ENCODE measurements at regions not wholly inside any gene's neighbourhood (a gene's known extent, or its start where the extent isn't known, plus 50 kb on each side); places are given as distances from the start of the nearest gene placed in this dataset.

GRCh38 chr5:2010940-2011339, 128.2 kb upstream of the IRX4 start:
- no peak for DNase-seq (ENCODE audit: low read depth in 4 of 4, low spot score in 3 of 4)

DNA sequence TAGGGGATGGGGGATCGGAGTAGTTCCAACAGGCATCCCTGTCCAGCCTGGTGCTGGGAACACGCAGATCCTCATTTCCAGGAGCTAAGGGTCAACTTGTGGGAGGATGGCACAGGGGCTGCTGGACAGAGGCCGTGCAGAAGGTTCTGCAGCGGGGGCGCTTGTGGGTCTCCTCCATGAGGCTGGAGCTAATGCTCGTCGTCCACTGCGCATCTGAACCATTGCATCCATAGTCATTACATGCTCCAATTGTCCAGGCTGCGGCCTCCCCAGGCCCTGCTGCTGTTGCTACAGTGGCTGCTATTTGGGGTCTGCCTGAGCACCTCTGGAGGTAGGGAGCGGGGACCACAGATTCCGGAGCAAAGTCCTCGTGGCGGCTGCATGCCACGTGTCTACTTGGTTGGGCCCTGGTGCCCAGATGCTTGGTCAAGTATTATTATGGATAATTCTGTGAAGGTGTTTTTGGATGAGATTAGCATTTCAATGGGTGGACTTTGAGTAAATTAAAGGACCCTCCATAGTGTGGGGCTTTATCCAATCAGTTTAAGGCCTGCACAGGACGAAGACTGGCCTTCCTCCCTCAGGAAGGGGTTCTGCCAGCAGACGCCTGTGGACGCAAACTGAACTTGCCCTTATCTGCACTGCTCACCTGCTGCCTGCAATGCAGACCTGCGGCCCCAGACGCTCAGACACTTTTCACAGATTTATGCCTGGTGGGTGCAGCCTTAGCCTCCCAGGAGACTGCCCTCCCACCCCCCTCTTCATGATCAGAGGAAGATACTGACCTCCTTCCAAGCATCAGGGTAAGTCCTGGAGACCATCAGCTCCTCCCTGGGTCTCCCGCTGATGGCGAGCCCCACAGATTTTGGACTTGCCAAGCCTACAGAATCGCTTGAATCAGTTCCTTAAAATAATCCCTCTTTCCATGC, 127.5 kb upstream of the IRX4 start:
- DNase-seq (ENCODE audit: low read depth in 4 of 4, low spot score in 3 of 4), result no peak

- DNase-seq (ENCODE audit: low read depth in 4 of 4, low spot score in 3 of 4), result no peak
These were observed 126.3 kb upstream of the IRX4 start for GRCh38 chr5:2008851-2009629.

DNA sequence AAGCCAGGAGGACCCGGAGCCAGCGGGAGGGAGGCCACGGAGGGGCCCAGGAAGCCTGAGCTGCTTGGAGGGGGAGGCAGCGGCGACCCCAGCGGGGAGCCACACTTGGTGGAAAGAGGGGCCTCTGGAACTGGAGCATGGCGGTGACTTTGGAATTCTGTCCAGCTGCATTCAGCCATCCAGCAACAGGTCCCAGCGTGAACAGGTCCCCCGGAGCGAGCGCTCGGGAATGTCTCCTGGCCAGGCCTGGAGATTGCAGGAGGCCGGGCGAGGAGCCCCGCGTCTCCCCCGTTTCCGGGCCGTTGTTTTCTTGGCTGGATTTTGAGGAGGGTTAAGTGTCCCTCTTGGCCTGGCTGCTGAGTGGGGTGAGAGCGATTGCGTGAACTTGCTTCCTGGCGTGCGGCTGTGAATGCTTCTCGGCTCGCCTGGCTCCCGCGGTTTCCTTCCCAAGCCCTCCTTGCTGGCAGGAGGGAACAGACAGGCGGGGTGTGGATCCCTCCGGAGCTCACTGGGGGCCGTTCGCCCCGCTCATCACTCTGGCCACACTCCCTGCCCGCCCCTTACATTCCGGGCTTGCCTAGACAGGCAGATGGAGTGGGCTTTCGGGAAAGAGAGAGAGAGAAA, 125.3 kb upstream of the IRX4 start:
- no peak for DNase-seq (ENCODE audit: low read depth in 4 of 4, low spot score in 3 of 4)

GRCh38 chr5:2007496-2007877, 124.8 kb upstream of the IRX4 start:
- DNase-seq (ENCODE audit: low read depth in 4 of 4, low spot score in 3 of 4), result no peak

DNA sequence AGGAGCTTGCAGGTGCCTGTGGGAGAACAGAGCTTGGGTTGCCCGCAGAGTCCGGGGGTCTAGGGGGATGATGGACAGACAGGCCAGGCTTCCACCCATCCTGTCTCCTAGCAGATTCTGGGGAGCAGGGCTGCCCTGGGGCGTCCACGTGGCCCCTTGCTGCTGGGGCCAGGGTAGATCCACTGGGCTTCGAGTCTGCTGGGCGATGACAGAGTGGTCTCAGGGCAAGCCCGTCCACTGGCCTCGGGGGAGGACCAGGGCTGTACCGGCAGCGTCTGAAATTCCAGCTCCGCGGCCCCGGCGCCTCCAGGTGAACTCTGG, 124.2 kb upstream of the IRX4 start:
- DNase-seq (ENCODE audit: low read depth in 4 of 4, low spot score in 3 of 4), result no peak

DNA sequence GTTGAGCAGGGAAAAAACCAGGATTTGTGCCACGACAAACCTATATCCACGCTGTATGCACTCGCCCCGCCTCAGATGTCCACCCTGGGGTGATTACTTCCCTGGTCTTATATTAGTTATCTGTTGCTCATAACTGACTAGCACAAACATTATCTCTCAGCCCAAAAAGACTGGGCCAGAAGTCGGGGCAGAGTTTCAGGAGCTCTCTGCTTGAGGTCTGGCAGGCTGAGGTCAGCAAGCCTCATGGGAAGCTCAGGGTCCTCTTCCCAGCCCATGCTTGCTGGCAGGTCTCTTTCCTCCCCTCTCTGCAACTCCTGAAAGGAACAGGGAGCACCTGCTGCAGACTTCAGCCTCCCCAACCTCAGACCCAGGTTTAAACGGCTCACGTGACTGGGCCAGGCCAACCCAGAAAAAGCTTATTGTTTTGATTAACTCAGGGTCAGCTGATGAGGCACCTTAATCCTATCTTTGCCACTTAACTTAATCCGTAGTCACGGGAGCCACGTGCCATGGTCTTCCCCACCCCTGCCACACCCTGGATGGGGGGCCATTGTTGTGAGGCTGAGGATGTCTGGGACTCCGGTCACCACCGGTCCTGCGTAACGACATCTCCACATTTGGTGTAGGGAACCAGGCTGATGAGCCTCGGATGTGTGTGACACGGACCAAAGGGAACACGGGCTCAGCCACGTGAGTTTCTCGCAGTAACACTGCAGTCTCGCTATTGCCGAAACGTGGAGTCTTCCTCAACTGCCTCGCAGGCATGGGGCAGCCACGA, 123.7 kb upstream of the IRX4 start:
- no peak for DNase-seq (ENCODE audit: low read depth in 4 of 4, low spot score in 3 of 4)

DNA sequence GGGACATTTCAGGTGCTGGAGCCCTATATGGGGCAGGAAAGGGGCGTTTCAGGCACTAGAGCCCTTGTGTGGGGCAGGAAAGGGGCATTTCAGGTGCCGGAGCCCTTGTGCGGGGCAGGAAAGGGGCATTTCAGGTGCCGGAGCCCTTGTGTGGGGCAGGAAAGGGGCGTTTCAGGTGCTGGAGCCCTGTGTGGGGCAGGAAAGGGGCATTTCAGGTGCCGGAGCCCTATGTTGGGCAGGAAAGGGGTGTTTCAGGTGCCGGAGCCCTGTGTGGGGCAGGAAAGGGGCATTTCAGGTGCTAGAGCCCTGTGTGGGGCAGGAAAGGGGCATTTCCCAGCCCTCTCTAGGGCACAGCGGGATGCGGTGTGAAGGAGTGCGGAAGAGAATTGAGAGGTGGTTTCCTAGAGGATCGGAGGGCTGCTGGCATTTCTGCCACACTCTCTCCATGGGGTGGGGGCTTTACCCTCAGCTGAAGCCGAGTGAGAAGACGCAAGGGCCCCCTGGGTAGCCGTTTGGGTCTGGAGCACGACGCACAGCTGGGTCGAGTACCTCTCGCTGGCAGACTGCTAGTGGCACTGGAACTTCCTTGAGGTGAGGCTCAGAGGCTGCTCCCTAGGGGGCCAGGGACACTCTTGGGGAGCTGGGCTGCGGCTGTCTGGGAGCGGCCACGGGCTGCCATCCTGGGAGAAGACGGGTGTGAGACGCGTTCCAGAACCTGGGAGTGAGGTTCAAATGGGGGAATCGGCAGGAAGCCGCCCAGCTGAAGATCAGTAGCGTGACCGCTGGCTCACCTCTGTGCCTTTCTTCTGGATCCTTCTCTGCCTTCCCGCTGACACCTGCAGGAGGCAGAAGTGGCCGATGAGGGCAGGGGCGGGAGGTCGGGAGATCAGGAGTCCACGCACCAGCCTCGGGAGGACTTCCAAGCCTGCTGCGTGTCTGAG, 122.6 kb upstream of the IRX4 start:
- DNase-seq (ENCODE audit: low read depth in 4 of 4, low spot score in 3 of 4), result no peak

- no peak for DNase-seq (ENCODE audit: low read depth in 4 of 4, low spot score in 3 of 4)
These were observed 121.1 kb upstream of the IRX4 start for GRCh38 chr5:2003690-2004365.

- no peak for DNase-seq (ENCODE audit: low read depth in 4 of 4, low spot score in 3 of 4)
These were observed 120.5 kb upstream of the IRX4 start for GRCh38 chr5:2003206-2003605.

GRCh38 chr5:2001300-2001699, 118.6 kb upstream of the IRX4 start:
- DNase-seq (ENCODE audit: low read depth in 4 of 4, low spot score in 3 of 4), result no peak

GRCh38 chr5:2000591-2000990, 117.9 kb upstream of the IRX4 start:
- DNase-seq (ENCODE audit: low read depth in 4 of 4, low spot score in 3 of 4), result no peak

- no peak for DNase-seq (ENCODE audit: low read depth in 4 of 4, low spot score in 3 of 4)
These were observed 117.1 kb upstream of the IRX4 start for GRCh38 chr5:1999794-2000193.

DNA sequence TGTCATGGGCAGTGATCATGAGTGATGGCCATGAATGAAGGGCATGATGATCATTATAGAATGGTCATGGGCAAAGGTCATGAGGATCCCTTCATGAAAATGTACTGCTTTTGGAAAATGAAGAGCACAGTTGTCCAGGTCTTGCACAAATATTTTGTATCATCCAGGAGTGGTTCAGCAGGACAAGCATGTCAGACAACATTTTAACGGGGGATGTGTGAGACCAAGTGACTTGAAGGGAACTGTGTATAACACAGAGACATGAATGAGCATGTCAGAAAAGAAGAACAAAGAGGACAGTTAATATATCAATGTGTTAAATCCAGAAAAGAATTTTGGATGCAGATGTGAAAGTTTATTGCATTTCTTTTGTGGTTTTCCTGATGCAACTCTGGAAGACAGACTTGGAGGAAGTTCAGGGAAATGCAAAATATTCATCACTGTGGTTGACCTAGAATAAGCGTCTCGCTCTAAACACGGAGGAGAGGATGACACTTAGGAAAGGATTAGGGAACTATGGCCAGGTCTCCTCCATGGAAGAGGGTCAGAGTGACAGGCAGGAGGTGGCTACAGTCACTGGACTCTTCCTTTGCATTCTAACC, 116.1 kb upstream of the IRX4 start:
- DNase-seq (ENCODE audit: low read depth in 4 of 4, low spot score in 3 of 4), result no peak

DNA sequence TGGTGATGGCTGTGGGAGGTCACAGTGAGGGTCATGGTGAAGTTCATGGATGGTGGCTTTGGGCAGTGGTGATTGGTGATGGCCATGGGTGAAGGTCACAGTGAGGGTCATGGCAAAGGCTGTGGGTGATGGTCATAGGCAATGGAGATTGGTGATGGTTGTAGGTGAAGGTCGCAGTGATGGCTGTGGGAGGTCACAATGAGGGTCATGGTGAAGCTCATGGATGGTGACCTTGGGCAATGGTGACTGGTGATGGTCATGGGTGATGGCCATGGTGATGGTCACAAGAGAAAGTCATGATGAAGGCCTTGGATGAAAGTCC, 115.6 kb upstream of the IRX4 start:
- DNase-seq (ENCODE audit: low read depth in 4 of 4, low spot score in 3 of 4), result no peak

- no peak for DNase-seq (ENCODE audit: low read depth in 4 of 4, low spot score in 3 of 4)
These were observed 115.1 kb upstream of the IRX4 start for GRCh38 chr5:1997640-1998347.

DNA sequence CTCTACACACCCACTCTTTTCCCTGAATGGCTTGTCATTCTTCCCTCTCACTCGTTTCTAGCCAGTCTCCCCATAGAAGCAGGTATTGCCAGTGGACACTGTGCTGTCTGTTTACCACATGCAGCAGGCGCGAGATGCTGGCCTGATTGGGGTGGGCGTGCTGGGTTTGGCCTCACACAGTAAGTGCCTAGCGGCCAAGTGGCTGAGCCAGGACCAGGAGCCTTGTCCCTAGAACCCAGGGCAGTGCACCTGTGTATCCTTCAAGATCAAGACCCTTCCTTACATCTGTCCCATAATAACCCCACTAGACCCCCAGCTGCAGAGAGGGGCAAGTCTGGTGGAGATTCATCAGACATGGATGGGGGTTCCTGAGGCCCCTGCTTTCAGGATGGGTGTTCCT, 112.8 kb upstream of the IRX4 start:
- no peak for DNase-seq (ENCODE audit: low read depth in 4 of 4, low spot score in 3 of 4)

DNA sequence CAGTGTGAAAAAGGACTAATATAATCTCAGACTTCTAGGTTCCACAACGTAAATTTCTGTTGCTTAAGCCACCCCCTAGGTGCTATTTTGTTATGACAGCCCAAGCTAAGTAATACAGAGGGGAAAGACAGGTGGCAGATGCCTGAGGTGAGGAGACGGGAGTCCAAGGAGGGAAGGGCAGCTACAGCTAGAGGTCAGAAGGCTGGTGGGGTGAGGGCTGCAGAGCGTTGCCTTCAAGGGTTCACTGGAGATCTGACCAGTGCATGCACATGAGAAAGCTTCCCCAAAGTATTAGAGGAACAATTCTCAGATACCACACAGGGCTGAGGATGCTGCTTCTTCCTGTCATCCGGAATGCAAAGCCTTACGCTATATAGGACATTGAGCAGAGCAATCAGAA, 104.7 kb upstream of the IRX4 start:
- DNase-seq (ENCODE audit: low read depth in 4 of 4, low spot score in 3 of 4), result no peak

All from left renal pelvis (tissue), 4 donors.